ENCODE measurements at regions not wholly inside any gene's neighbourhood (a gene's known extent, or its start where the extent isn't known, plus 50 kb on each side); places are given as distances from the start of the nearest gene placed in this dataset.
"Not testable (repeated sequence)": the region's sequence is repeated elsewhere in the genome, so short reads cannot be mapped to it uniquely, and the experiment has no call there.

GRCh38 chr14:43735932-43736331 is 771.2 kb downstream of the FSCB start:
- Mint-ChIP-seq H3K27me3 (no peaks in the 10 kb centered on the region), H3K27ac (no peak overlapping the region), H3K9me3 (no peaks in the 10 kb centered on the region), H3K4me3 (no peak overlapping the region), H3K4me1 (no peaks in the 10 kb centered on the region), H3K36me3 (no peaks in the 10 kb centered on the region)
- no peak for DNase-seq (ENCODE audit: low spot score in 2 of 2)
- no peak for ATAC-seq (ENCODE audit: low read depth)

GRCh38 chr14:43729143-43729542 is 777.9 kb downstream of the FSCB start:
- H3K27ac Mint-ChIP-seq = no peak overlapping the region
- no peaks in the 10 kb centered on the region for H3K36me3 Mint-ChIP-seq
- DNase-seq (ENCODE audit: low spot score in 2 of 2) (no peak), ATAC-seq (ENCODE audit: low read depth) (no peak)
- H3K9me3 Mint-ChIP-seq = peaks cover 2% of the 10 kb centered on the region
- no peaks in the 10 kb centered on the region for H3K27me3 Mint-ChIP-seq
- no peaks in the 10 kb centered on the region for H3K4me1 Mint-ChIP-seq
- no peak overlapping the region for H3K4me3 Mint-ChIP-seq

GRCh38 chr14:43706900-43707299 is 800.2 kb downstream of the FSCB start:
- H3K4me3 Mint-ChIP-seq = no peak overlapping the region
- H3K4me1 Mint-ChIP-seq = no peaks in the 10 kb centered on the region
- no peaks in the 10 kb centered on the region for H3K36me3 Mint-ChIP-seq
- peaks cover 3% of the 10 kb centered on the region for H3K9me3 Mint-ChIP-seq
- no peaks in the 10 kb centered on the region for H3K27me3 Mint-ChIP-seq
- DNase-seq (ENCODE audit: low spot score in 2 of 2) = no peak
- ATAC-seq (ENCODE audit: low read depth) = no peak
- H3K27ac Mint-ChIP-seq = no peak overlapping the region

- H3K27ac Mint-ChIP-seq; H3K36me3 Mint-ChIP-seq; H3K9me3 Mint-ChIP-seq; H3K4me1 Mint-ChIP-seq; ATAC-seq (ENCODE audit: low read depth); DNase-seq (ENCODE audit: low spot score in 2 of 2); H3K4me3 Mint-ChIP-seq; H3K27me3 Mint-ChIP-seq: not testable (repeated sequence)
Observed at GRCh38 chr14:43698561-43699284, 808.4 kb downstream of the FSCB start.

GRCh38 chr14:43697003-43697402 is 810.1 kb downstream of the FSCB start:
- Mint-ChIP-seq H3K4me3 (no peak overlapping the region), H3K4me1 (no peaks in the 10 kb centered on the region), H3K27me3 (no peaks in the 10 kb centered on the region), H3K36me3 (no peaks in the 10 kb centered on the region), H3K9me3 (peaks cover 1% of the 10 kb centered on the region), H3K27ac (no peak overlapping the region)
- DNase-seq (ENCODE audit: low spot score in 2 of 2) (no peak), ATAC-seq (ENCODE audit: low read depth) (no peak)

GRCh38 chr14:43692706-43693105 is 814.4 kb downstream of the FSCB start:
- Mint-ChIP-seq H3K4me3 (no peak overlapping the region), H3K27ac (no peak overlapping the region), H3K36me3 (no peaks in the 10 kb centered on the region), H3K27me3 (no peaks in the 10 kb centered on the region), H3K4me1 (no peaks in the 10 kb centered on the region), H3K9me3 (peaks cover 1% of the 10 kb centered on the region)
- no peak for DNase-seq (ENCODE audit: low spot score in 2 of 2)
- ATAC-seq (ENCODE audit: low read depth) = no peak

- ATAC-seq (ENCODE audit: low read depth) = no peak
- Mint-ChIP-seq H3K36me3 (no peaks in the 10 kb centered on the region), H3K4me3 (no peak overlapping the region), H3K27ac (no peak overlapping the region), H3K27me3 (no peaks in the 10 kb centered on the region), H3K4me1 (no peaks in the 10 kb centered on the region), H3K9me3 (no peaks in the 10 kb centered on the region)
- DNase-seq (ENCODE audit: low spot score in 2 of 2) = no peak
Observed at GRCh38 chr14:43687921-43688320, 819.2 kb downstream of the FSCB start.

- Mint-ChIP-seq H3K27me3 (no peaks in the 10 kb centered on the region), H3K4me3 (no peak overlapping the region), H3K4me1 (no peaks in the 10 kb centered on the region), H3K36me3 (no peaks in the 10 kb centered on the region), H3K27ac (no peak overlapping the region), H3K9me3 (peaks cover 1% of the 10 kb centered on the region)
- ATAC-seq (ENCODE audit: low read depth) (no peak), DNase-seq (ENCODE audit: low spot score in 2 of 2) (no peak)
Observed at GRCh38 chr14:43677581-43677980, 829.5 kb downstream of the FSCB start.

- no peak for ATAC-seq (ENCODE audit: low read depth)
- Mint-ChIP-seq H3K27ac (no peak overlapping the region), H3K4me3 (no peak overlapping the region), H3K9me3 (peaks cover 1% of the 10 kb centered on the region), H3K36me3 (no peaks in the 10 kb centered on the region), H3K27me3 (no peaks in the 10 kb centered on the region), H3K4me1 (no peaks in the 10 kb centered on the region)
- DNase-seq (ENCODE audit: low spot score in 2 of 2) = no peak
Observed at GRCh38 chr14:43674273-43674672, 832.8 kb downstream of the FSCB start.

GRCh38 chr14:43671716-43672485 is 835.2 kb downstream of the FSCB start:
- Mint-ChIP-seq H3K36me3 (no peaks in the 10 kb centered on the region), H3K4me1 (no peaks in the 10 kb centered on the region), H3K9me3 (peaks cover 7% of the 10 kb centered on the region), H3K4me3 (no peak overlapping the region), H3K27ac (no peak overlapping the region), H3K27me3 (no peaks in the 10 kb centered on the region)
- ATAC-seq (ENCODE audit: low read depth) (no peak), DNase-seq (ENCODE audit: low spot score in 2 of 2) (no peak)

- H3K27me3 Mint-ChIP-seq = no peaks in the 10 kb centered on the region
- peaks cover 8% of the 10 kb centered on the region for H3K9me3 Mint-ChIP-seq
- no peak for DNase-seq (ENCODE audit: low spot score in 2 of 2)
- H3K36me3 Mint-ChIP-seq = no peaks in the 10 kb centered on the region
- ATAC-seq (ENCODE audit: low read depth) = no peak
- H3K4me3 Mint-ChIP-seq = no peak overlapping the region
- H3K4me1 Mint-ChIP-seq = no peaks in the 10 kb centered on the region
- H3K27ac Mint-ChIP-seq = no peak overlapping the region
Observed at GRCh38 chr14:43669355-43669754, 837.7 kb downstream of the FSCB start.

GRCh38 chr14:43665570-43666267 is 841.4 kb downstream of the FSCB start:
- H3K27ac Mint-ChIP-seq = no peak overlapping the region

GRCh38 chr14:43655194-43655593 is 851.9 kb downstream of the FSCB start:
- not testable (repeated sequence) for H3K4me3 Mint-ChIP-seq; H3K27me3 Mint-ChIP-seq; H3K36me3 Mint-ChIP-seq; H3K9me3 Mint-ChIP-seq; ATAC-seq (ENCODE audit: low read depth); H3K4me1 Mint-ChIP-seq; DNase-seq (ENCODE audit: low spot score in 2 of 2); H3K27ac Mint-ChIP-seq

More at GRCh38 chr14:43665570-43666267, 841.4 kb downstream of the FSCB start:
- no peak for DNase-seq (ENCODE audit: low spot score in 2 of 2)
- Mint-ChIP-seq H3K9me3 (peaks cover 7% of the 10 kb centered on the region), H3K27me3 (no peaks in the 10 kb centered on the region), H3K4me1 (no peaks in the 10 kb centered on the region), H3K36me3 (no peaks in the 10 kb centered on the region), H3K4me3 (no peak overlapping the region)
- ATAC-seq (ENCODE audit: low read depth) = no peak

- Mint-ChIP-seq H3K4me3 (no peak overlapping the region), H3K9me3 (peaks cover 5% of the 10 kb centered on the region)
Observed at GRCh38 chr14:43651896-43652295, 855.2 kb downstream of the FSCB start.

More at GRCh38 chr14:43651896-43652295, 855.2 kb downstream of the FSCB start:
- DNase-seq (ENCODE audit: low spot score in 2 of 2) (no peak), ATAC-seq (ENCODE audit: low read depth) (no peak)
- Mint-ChIP-seq H3K27ac (no peak overlapping the region), H3K27me3 (no peaks in the 10 kb centered on the region), H3K4me1 (no peaks in the 10 kb centered on the region), H3K36me3 (no peaks in the 10 kb centered on the region)

Measured in memory B cell (primary cell).